A673 (cell line): ENCODE measurements at regions not wholly inside any gene's neighbourhood (a gene's known extent, or its start where the extent isn't known, plus 50 kb on each side); places are given as distances from the start of the nearest gene placed in this dataset.

Experiments
- BruUV-seq: library from RNA; stranded (reverse); fragments of 400-500 nt; replicated peaks from 2 replicates; lab custom pipeline; 2021; lab: Mats Ljungman, UMichigan
- CTCF ChIA-PET: fragments of 300-600 bp; sonication (Branson Sonifier 250); formaldehyde crosslinking; loops from one replicate; lab custom pipeline; 2022; ENCODE audit warnings: antibody characterized with exemption; lab: Charles Lee
- POLR2A ChIA-PET: fragments of 300-600 bp; sonication (Branson Sonifier 250); formaldehyde crosslinking; loops from one replicate; lab custom pipeline; 2022; ENCODE audit warnings: antibody characterized with exemption; ENCODE audit not compliant: low non-redundant PET; lab: Charles Lee
- DNase-seq: peaks from one replicate; pipeline ENCODE4 v3.0.0-alpha.2; 2015; ENCODE audit warnings: low spot score
- H3K27ac ChIP-seq: fragments of 200-600 bp; sonication (generic); 2 replicates; pipeline ENCODE4 v1.5.1; 2016; ENCODE audit warnings: mixed run types, low read depth, mild to moderate bottlenecking, mixed read lengths, antibody characterized with exemption, low read length; ENCODE audit not compliant: poor library complexity, severe bottlenecking
- H3K27me3 ChIP-seq: fragments of 200-600 bp; sonication (generic); replicated peaks from 2 replicates; pipeline ENCODE4 v1.6.1; 2017; ENCODE audit warnings: mixed run types, low read depth, mild to moderate bottlenecking, mixed read lengths, antibody characterized with exemption, low read length; ENCODE audit not compliant: insufficient read depth, poor library complexity
- H3K36me3 ChIP-seq: fragments of 200-600 bp; sonication (generic); 2 replicates; pipeline ENCODE4 v1.6.1; 2016; ENCODE audit warnings: mixed run types, mild to moderate bottlenecking, mixed read lengths, antibody characterized with exemption, low read length; ENCODE audit not compliant: insufficient read depth, poor library complexity, severe bottlenecking
- H3K4me1 ChIP-seq: fragments of 200-600 bp; sonication (generic); 2 replicates; pipeline ENCODE4 v1.6.1; 2017; ENCODE audit warnings: mixed run types, mild to moderate bottlenecking, mixed read lengths, antibody characterized with exemption, low read length; ENCODE audit not compliant: insufficient read depth, poor library complexity, severe bottlenecking
- H3K4me3 ChIP-seq: fragments of 200-600 bp; sonication (generic); 2 replicates; pipeline ENCODE4 v1.5.1; 2016; ENCODE audit warnings: low read depth, mixed run types, mild to moderate bottlenecking, mixed read lengths, low read length; ENCODE audit not compliant: poor library complexity, severe bottlenecking
- H3K9me3 ChIP-seq: fragments of 200-600 bp; sonication (generic); 2 replicates; pipeline ENCODE4 v1.6.1; 2016; ENCODE audit warnings: mixed run types, low read depth, mild to moderate bottlenecking, mixed read lengths, antibody characterized with exemption, low read length; ENCODE audit not compliant: poor library complexity, severe bottlenecking
- CTCF ChIP-seq: fragments of 300-800, 200-600 bp; sonication (generic); conservative IDR thresholded peaks from 2 replicates; pipeline ENCODE4 v1.5.1; 2017; ENCODE audit warnings: low read depth, mild to moderate bottlenecking, antibody characterized with exemption, low read length, moderate library complexity, mixed read lengths
- EZH2 ChIP-seq: fragments of 200-600 bp; sonication (generic); IDR thresholded peaks from 2 replicates; pipeline ENCODE4 v1.6.1; 2017; ENCODE audit warnings: borderline replicate concordance, low read depth, mild to moderate bottlenecking, mixed read lengths, antibody characterized with exemption, low read length; ENCODE audit not compliant: poor library complexity, severe bottlenecking
- intact Hi-C: fragments of 100-400 bp; cut with micrococcal nuclease; formaldehyde crosslinking; loops from one replicate; pipeline ENCODE4 v1.10.0; 2022; ENCODE audit not compliant: unreplicated experiment

- Histone ChIP-seq H3K36me3 (no peaks in the 10 kb centered on the region), H3K27me3 (no peaks in the 10 kb centered on the region), H3K27ac (no peak overlapping the region), H3K9me3 (no peaks in the 10 kb centered on the region), H3K4me3 (no peak overlapping the region), H3K4me1 (no peaks in the 10 kb centered on the region)
- no TSS peak for BruUV-seq
- TF ChIP-seq EZH2, result no peak
- no peak for TF ChIP-seq CTCF
- ChIA-PET CTCF (no interaction called here), POLR2A (no interaction called here)
- intact Hi-C loops, result no loop called here
- DNase-seq, result no peak
Observed at GRCh38 chr4:168039593-168039992, 52.7 kb upstream of the ANXA10 start.
